ENCODE measurements at regions not wholly inside any gene's neighbourhood (a gene's known extent, or its start where the extent isn't known, plus 50 kb on each side); places are given as distances from the start of the nearest gene placed in this dataset.

GRCh38 chrX:149145845-149146285 is 359.2 kb downstream of the IDS start:
- no peaks in the 10 kb centered on the region for H3K9me3 ChIP-seq (ENCODE audit: control extremely low read depth in 1 of 3, control insufficient read depth in 2 of 3, insufficient read depth in 1 of 3, low read length in 2 of 3)
- no peak overlapping the region for H3K27ac ChIP-seq (ENCODE audit: low read length in 2 of 2)
- H4K20me1 ChIP-seq (ENCODE audit: control insufficient read depth, insufficient read depth, low read length, poor library complexity, severe bottlenecking) = no peaks in the 10 kb centered on the region
- CTCF ChIA-PET = no interaction called here
- no peaks in the 10 kb centered on the region for H3K36me3 ChIP-seq (replicated peaks in 1 of 2; ENCODE audit: control extremely low read depth in 1 of 2, control insufficient read depth in 1 of 2, extremely low read depth in 1 of 2, insufficient read depth in 2 of 2, low read length in 1 of 2)
- H3K27me3 ChIP-seq (replicated peaks in 1 of 4; ENCODE audit: control extremely low read depth in 1 of 4, control insufficient read depth in 3 of 4, insufficient read depth in 4 of 4, low read length in 3 of 4) = no peaks in the 10 kb centered on the region
- ATAC-seq (ENCODE audit: low read depth) = no peak
- H3K4me3 ChIP-seq (ENCODE audit: control extremely low read depth in 1 of 5, extremely low read depth in 1 of 5, insufficient read depth in 1 of 5, low read depth in 2 of 5, low read length in 4 of 5) = no peak overlapping the region
- no peak overlapping the region for H3K9ac ChIP-seq (ENCODE audit: low read length)
- no peaks in the 10 kb centered on the region for H3K4me1 ChIP-seq (ENCODE audit: control insufficient read depth in 2 of 2, insufficient read depth in 2 of 2, low read length in 2 of 2)
- Mint-ChIP-seq H3K4me1 (no peaks in the 10 kb centered on the region), H3K4me3 (no peak overlapping the region), H3K9me3 (ENCODE audit: insufficient read depth) (no peaks in the 10 kb centered on the region), H3K27me3 (no peaks in the 10 kb centered on the region), H3K27ac (no peak overlapping the region)
- WGBS (ENCODE audit: insufficient coverage) = no CpG with 5 or more reads among the region's 3 CpGs
- POLR2A ChIA-PET = no interaction called here
- no peak overlapping the region for H2AFZ ChIP-seq (ENCODE audit: insufficient read depth, low read depth, low read length, poor library complexity, severe bottlenecking)
- H3K4me2 ChIP-seq (replicated peaks; ENCODE audit: low read depth, low read length, poor library complexity, severe bottlenecking) = no peak overlapping the region
- DNase-seq = no peak
- TF ChIP-seq EZH2 (IDR thresholded peaks at IDR 0.05; ENCODE audit: borderline replicate concordance, insufficient read depth, low read depth, low read length, poor library complexity, severe bottlenecking) = no peak
- no peak for TF ChIP-seq CTCF (IDR thresholded peaks at IDR 0.05)
- intact Hi-C loops (cut with micrococcal nuclease) = no loop called here
- no peaks in the 10 kb centered on the region for H3K79me2 ChIP-seq (ENCODE audit: control insufficient read depth, insufficient read depth, low read length)

- no peak for ATAC-seq (ENCODE audit: low read depth)
- POLR2A ChIA-PET = no interaction called here
- H3K4me3 Mint-ChIP-seq = no peak overlapping the region
Observed at GRCh38 chrX:149131774-149132173, 373.3 kb downstream of the IDS start.

More at GRCh38 chrX:149131774-149132173, 373.3 kb downstream of the IDS start:
- H3K9me3 ChIP-seq (ENCODE audit: control extremely low read depth in 1 of 3, control insufficient read depth in 2 of 3, insufficient read depth in 1 of 3, low read length in 2 of 3) = no peaks in the 10 kb centered on the region
- no peak overlapping the region for H3K4me3 ChIP-seq (ENCODE audit: control extremely low read depth in 1 of 5, extremely low read depth in 1 of 5, insufficient read depth in 1 of 5, low read depth in 2 of 5, low read length in 4 of 5)
- no peak overlapping the region for H2AFZ ChIP-seq (ENCODE audit: insufficient read depth, low read depth, low read length, poor library complexity, severe bottlenecking)
- Mint-ChIP-seq H3K4me1 (no peaks in the 10 kb centered on the region), H3K9me3 (ENCODE audit: insufficient read depth) (no peaks in the 10 kb centered on the region), H3K27me3 (no peaks in the 10 kb centered on the region), H3K27ac (no peak overlapping the region)
- H3K27me3 ChIP-seq (replicated peaks in 1 of 4; ENCODE audit: control extremely low read depth in 1 of 4, control insufficient read depth in 3 of 4, insufficient read depth in 4 of 4, low read length in 3 of 4) = no peaks in the 10 kb centered on the region
- no peaks in the 10 kb centered on the region for H4K20me1 ChIP-seq (ENCODE audit: control insufficient read depth, insufficient read depth, low read length, poor library complexity, severe bottlenecking)
- CTCF ChIA-PET = no interaction called here
- DNase-seq = no peak
- no peak for TF ChIP-seq EZH2 (IDR thresholded peaks at IDR 0.05; ENCODE audit: borderline replicate concordance, insufficient read depth, low read depth, low read length, poor library complexity, severe bottlenecking)
- TF ChIP-seq CTCF (IDR thresholded peaks at IDR 0.05) = no peak
- no peaks in the 10 kb centered on the region for H3K36me3 ChIP-seq (replicated peaks in 1 of 2; ENCODE audit: control extremely low read depth in 1 of 2, control insufficient read depth in 1 of 2, extremely low read depth in 1 of 2, insufficient read depth in 2 of 2, low read length in 1 of 2)
- WGBS (ENCODE audit: insufficient coverage) = no CpG with 5 or more reads among the region's 3 CpGs
- intact Hi-C loops (cut with micrococcal nuclease) = no loop called here
- no peak overlapping the region for H3K9ac ChIP-seq (ENCODE audit: low read length)
- H3K4me2 ChIP-seq (replicated peaks; ENCODE audit: low read depth, low read length, poor library complexity, severe bottlenecking) = no peak overlapping the region
- no peaks in the 10 kb centered on the region for H3K4me1 ChIP-seq (ENCODE audit: control insufficient read depth in 2 of 2, insufficient read depth in 2 of 2, low read length in 2 of 2)
- no peak overlapping the region for H3K27ac ChIP-seq (ENCODE audit: low read length in 2 of 2)
- H3K79me2 ChIP-seq (ENCODE audit: control insufficient read depth, insufficient read depth, low read length) = no peaks in the 10 kb centered on the region
